Inflammatory macrophage (primary cell): ENCODE measurements at regions not wholly inside any gene's neighbourhood (a gene's known extent, or its start where the extent isn't known, plus 50 kb on each side); places are given as distances from the start of the nearest gene placed in this dataset.
A peak's percentile ranks its signal among the peaks of the same experiment; 100 is the strongest.

Source experiments
- DNase-seq, 2 donors: peaks; one replicate each; pipeline ENCODE4 v3.0.0-alpha.2; 2020 to 2022

GRCh38 chr4:143083756-143084472 is 100.8 kb upstream of the USP38 start:
- DNase-seq, result no peak

GRCh38 chr4:143084566-143084965 is 100.2 kb upstream of the USP38 start:
- no peak for DNase-seq

GRCh38 chr4:143085224-143085623 is 99.5 kb upstream of the USP38 start:
- peak; percentile 13 to 49 for DNase-seq

GRCh38 chr4:143085659-143086058 is 99.1 kb upstream of the USP38 start:
- DNase-seq, result no peak

DNA sequence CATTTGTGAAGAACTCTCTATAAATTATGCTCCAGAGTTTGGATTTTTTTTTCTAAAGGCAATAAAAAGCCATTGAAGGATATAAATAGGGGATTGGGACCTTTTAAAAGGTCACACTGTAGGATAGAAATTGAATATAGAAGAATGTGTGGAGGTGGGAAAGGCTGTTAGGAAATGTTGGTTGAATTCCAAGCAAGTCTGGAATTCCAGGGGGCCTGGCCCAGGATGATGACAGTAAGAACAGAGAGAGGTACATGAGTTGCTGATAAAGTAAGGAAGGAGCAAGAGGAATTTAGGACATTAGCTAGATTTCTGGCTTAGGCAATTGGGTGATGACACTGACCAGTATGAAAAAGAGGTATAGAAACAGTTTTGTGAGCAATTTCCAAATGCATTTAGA is 95.4 kb upstream of the USP38 start:
- DNase-seq, result no peak

- no peak for DNase-seq
Observed at GRCh38 chr4:143089847-143090246, 94.9 kb upstream of the USP38 start.

DNA sequence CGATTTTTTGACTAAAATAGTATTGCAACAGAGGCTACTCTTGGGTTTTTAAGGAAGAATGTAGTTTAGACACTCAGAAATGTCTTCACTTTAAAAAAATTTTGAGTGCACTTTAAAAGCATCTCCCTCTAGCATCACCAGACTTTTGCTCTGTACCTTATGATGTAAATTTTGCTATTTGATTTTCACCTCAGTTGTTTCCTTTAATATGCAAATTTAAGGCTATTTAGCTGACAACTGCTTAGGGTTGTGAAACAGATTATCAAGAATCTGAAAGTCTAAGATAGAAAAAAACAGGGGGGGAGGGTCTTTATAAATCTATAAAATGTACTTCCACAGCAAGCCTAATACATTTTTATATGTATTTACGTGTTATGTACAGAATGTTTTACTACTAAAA is 92.9 kb upstream of the USP38 start:
- no peak for DNase-seq

DNA sequence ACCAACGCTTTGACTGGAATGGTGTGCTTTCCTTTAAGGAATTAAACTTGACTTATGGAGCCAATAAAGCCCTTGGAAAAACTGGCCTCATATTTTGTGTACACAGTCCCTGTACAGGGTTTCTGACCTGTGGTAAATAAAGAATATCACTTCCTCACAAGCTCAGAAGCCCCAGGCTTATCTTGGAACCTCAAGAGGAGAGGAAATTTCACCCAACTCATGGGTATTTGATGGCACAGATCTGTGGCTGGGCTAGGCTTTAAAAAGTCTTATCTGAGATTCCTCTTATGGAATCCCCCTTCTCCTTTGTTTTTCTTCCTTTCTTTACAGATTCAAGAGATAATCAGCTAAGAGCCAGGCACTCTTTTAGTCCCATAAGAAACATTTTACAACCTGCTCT is 89.3 kb upstream of the USP38 start:
- DNase-seq, result no peak

GRCh38 chr4:143097751-143098150 is 87.0 kb upstream of the USP38 start:
- DNase-seq, result no peak

DNA sequence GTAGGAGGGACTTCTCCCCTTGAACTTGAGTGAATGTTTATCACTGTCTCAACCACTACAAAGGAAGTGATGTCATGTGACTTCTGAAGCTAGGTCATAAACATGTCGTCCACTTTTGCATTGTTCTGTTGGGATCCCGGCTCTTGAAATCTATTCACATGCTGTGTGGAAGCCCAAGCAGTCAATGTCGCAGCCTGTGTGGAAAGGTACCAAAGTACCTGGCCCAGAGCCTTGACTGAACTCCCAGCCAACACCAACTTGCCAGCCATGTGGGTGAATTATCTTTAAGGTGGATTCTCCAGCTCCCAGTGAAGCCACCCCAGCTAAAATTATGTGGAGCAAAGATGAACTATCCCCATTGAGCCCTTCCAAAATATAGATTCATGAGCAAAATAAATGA is 85.0 kb upstream of the USP38 start:
- no peak for DNase-seq

GRCh38 chr4:143109376-143109775 is 75.3 kb upstream of the USP38 start:
- no peak for DNase-seq

DNA sequence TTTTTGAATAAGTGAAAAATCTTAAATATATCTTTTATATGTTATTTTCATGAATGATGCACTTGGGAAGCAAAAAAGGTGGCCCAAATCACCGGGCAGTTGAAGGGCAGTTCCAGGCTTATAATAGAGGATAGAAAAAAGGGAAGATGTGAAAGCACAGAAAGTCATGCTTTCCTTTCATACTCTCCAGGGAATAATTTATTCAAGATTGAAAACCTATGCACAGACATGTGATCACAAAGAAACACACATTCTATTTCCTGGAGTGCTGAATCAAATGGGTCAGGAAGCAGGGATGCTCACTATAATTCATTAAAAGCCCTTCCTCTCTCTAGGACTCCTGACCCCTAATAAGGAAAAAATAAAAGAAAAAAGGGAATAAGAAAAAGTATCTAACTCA is 66.1 kb upstream of the USP38 start:
- DNase-seq, result no peak

- DNase-seq, result no peak
Observed at GRCh38 chr4:143127621-143128020, 57.1 kb upstream of the USP38 start.

GRCh38 chr4:143133977-143134376 is 50.7 kb upstream of the USP38 start:
- no peak for DNase-seq
